ENCODE measurements at regions not wholly inside any gene's neighbourhood (a gene's known extent, or its start where the extent isn't known, plus 50 kb on each side); places are given as distances from the start of the nearest gene placed in this dataset.

GRCh38 chr5:67808340-67808739, 407.2 kb upstream of the PIK3R1 start:
- Histone ChIP-seq H3K36me3 (ENCODE audit: control insufficient read depth in 2 of 2, insufficient read depth in 2 of 2, low read length in 1 of 2) (no peaks in the 10 kb centered on the region), H2AFZ (ENCODE audit: control insufficient read depth, low read depth, low read length) (no peak overlapping the region), H4K20me1 (ENCODE audit: control insufficient read depth, insufficient read depth) (no peaks in the 10 kb centered on the region), H3K9ac (ENCODE audit: control insufficient read depth, insufficient read depth, low read length) (no peak overlapping the region), H3K4me2 (ENCODE audit: control insufficient read depth, insufficient read depth) (peak overlapping the region; percentile 52; the same call in 1 of the 2 replicates), H3K9me3 (replicated peaks; ENCODE audit: control insufficient read depth, insufficient read depth, low read length) (peaks cover 2% of the 10 kb centered on the region), H3K4me1 (ENCODE audit: control insufficient read depth, insufficient read depth, low read length) (peaks cover 17% of the 10 kb centered on the region), H3K4me3 (no peak overlapping the region), H3K27ac (ENCODE audit: control insufficient read depth, insufficient read depth) (no peak overlapping the region), H3K79me2 (ENCODE audit: control insufficient read depth, insufficient read depth, low read length) (no peaks in the 10 kb centered on the region), H3K27me3 (replicated peaks in 1 of 2; ENCODE audit: control insufficient read depth in 2 of 2, insufficient read depth in 2 of 2, low read length in 1 of 2) (no peaks in the 10 kb centered on the region)
- ATAC-seq (peak; percentile 54), DNase-seq (ENCODE audit: low read depth, low spot score) (peak; percentile 55), FAIRE-seq (no peak)
- CTCF ChIA-PET = no interaction called here
- no TSS peak for BruUV-seq (replicated peaks)
- SMC1A ChIA-PET (ENCODE audit: uncharacterized antibody, unreplicated experiment) = no interaction called here
- WGBS (ENCODE audit: insufficient coverage, insufficient replicate concordance, low lambda C conversion rate, missing lambda C conversion rate) = 25% methylated on average over 2 of the region's 2 CpGs
- intact Hi-C loops (cut with micrococcal nuclease; ENCODE audit: unreplicated experiment) = loop anchor here (2.0 to 5.0 kb wide), 3 partner anchors 339 to 444 kb away; partner anchors contain the start of gene PIK3R1
- RAD21 ChIA-PET (ENCODE audit: unreplicated experiment) = interaction anchor here (0.8 kb wide), 1 partner anchor 118 kb away, joined by 3 read pairs; no protein-coding TSS in a partner anchor
- POLR2A ChIA-PET = no interaction called here
- in situ Hi-C loops (cut with MboI) = no loop called here
- TF ChIP-seq ATF7 (IDR thresholded peaks at IDR 0.05; ENCODE audit: low read depth) (no peak), BACH1 (IDR thresholded peaks at IDR 0.05; ENCODE audit: borderline replicate concordance) (no peak), KAT2A (conservative IDR thresholded peaks at IDR 0.05; ENCODE audit: control insufficient read depth, low read depth, low read length) (no peak), ZSCAN29 (IDR thresholded peaks at IDR 0.05) (no peak), YY1 (IDR thresholded peaks at IDR 0.05; ENCODE audit: low read depth, low read length) (no peak), ETV6 (conservative IDR thresholded peaks at IDR 0.05 in 1 of 2, IDR thresholded peaks at IDR 0.05 in 1 of 2; ENCODE audit: borderline replicate concordance in 1 of 2, low read depth in 1 of 2) (no peak), SUPT20H (IDR thresholded peaks at IDR 0.05; ENCODE audit: borderline replicate concordance, control insufficient read depth, low read depth, low read length) (no peak), KLF5 (IDR thresholded peaks at IDR 0.05; ENCODE audit: partially characterized antibody) (no peak), EP300 (IDR thresholded peaks at IDR 0.05; ENCODE audit: borderline replicate concordance in 1 of 2, control insufficient read depth in 1 of 2, low read depth in 2 of 2, low read length in 2 of 2) (peak in 1 of 2 experiments; percentile 35; a peak in 1 of 4 replicates), POLR2A (IDR thresholded peaks at IDR 0.05; ENCODE audit: low read depth, low read length) (no peak), ZNF274 (IDR thresholded peaks at IDR 0.05; ENCODE audit: insufficient read depth, insufficient read length) (no peak), TAF1 (IDR thresholded peaks at IDR 0.05; ENCODE audit: borderline replicate concordance, low read depth, low read length) (no peak), IRF3 (IDR thresholded peaks at IDR 0.05) (no peak), ZNF384 (IDR thresholded peaks at IDR 0.05; ENCODE audit: borderline replicate concordance, low read depth, low read length) (no peak), ASH2L (IDR thresholded peaks at IDR 0.05; ENCODE audit: borderline replicate concordance, low read depth) (no peak), NBN (IDR thresholded peaks at IDR 0.05) (no peak), CREB1 (IDR thresholded peaks at IDR 0.05; ENCODE audit: low read depth) (no peak), BCL11A (IDR thresholded peaks at IDR 0.05; ENCODE audit: low read depth, low read length) (peak; percentile 43; the same call in 1 of the 2 replicates), SMAD1 (IDR thresholded peaks at IDR 0.05; ENCODE audit: low read depth, partially characterized antibody) (no peak), HDAC2 (IDR thresholded peaks at IDR 0.05) (no peak), RCOR1 (conservative IDR thresholded peaks at IDR 0.05; ENCODE audit: low read depth, low read length) (no peak), SRF (IDR thresholded peaks at IDR 0.05; ENCODE audit: low read depth in 2 of 2, low read length in 2 of 2) (no peak), ESRRA (IDR thresholded peaks at IDR 0.05; ENCODE audit: low read length) (no peak)
- TF ChIP-seq, protein P1, sequence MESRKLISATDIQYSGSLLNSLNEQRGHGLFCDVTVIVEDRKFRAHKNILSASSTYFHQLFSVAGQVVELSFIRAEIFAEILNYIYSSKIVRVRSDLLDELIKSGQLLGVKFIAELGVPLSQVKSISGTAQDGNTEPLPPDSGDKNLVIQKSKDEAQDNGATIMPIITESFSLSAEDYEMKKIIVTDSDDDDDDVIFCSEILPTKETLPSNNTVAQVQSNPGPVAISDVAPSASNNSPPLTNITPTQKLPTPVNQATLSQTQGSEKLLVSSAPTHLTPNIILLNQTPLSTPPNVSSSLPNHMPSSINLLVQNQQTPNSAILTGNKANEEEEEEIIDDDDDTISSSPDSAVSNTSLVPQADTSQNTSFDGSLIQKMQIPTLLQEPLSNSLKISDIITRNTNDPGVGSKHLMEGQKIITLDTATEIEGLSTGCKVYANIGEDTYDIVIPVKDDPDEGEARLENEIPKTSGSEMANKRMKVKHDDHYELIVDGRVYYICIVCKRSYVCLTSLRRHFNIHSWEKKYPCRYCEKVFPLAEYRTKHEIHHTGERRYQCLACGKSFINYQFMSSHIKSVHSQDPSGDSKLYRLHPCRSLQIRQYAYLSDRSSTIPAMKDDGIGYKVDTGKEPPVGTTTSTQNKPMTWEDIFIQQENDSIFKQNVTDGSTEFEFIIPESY (IDR thresholded peaks at IDR 0.05) = no peak
